ENCODE measurements at regions not wholly inside any gene's neighbourhood (a gene's known extent, or its start where the extent isn't known, plus 50 kb on each side); places are given as distances from the start of the nearest gene placed in this dataset.

DNA sequence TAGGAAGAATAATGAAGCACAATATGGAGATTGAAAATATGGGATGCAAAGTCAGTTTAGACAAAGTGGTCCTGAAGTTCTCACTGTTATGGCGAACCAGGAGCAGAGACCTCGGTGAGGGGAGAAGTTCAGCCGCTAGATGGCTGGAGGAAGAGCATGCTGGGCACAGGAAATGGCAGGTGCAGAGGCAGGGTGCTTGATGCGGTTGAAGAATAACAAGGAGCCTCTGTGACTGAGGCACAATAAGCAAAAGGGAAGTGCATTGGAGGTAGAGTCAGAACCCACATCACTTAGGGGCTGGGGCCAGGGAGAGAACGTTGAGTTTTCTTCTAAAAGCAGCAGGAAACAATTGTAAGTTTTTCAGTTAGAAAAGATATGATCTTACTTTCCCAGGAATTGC is 1725.2 kb downstream of the EFNB2 start:
- intact Hi-C loops (cut with DNase I) = no loop called here
- Histone ChIP-seq H3K36me3 (no peaks in the 10 kb centered on the region), H3K9me3 (no peaks in the 10 kb centered on the region), H3K27ac (replicated peaks in 1 of 4) (no peak overlapping the region), H3K4me3 (no peak overlapping the region), H3K4me1 (no peaks in the 10 kb centered on the region), H3K27me3 (no peaks in the 10 kb centered on the region)
- WGBS = 78% methylated on average over 5 of the region's 5 CpGs
- TF ChIP-seq POLR2AphosphoS5 (IDR thresholded peaks at IDR 0.05) = no peak
- no peak for TF ChIP-seq EP300 (IDR thresholded peaks at IDR 0.05)
- DNase-seq (ENCODE audit: extremely low spot score) = no peak

DNA sequence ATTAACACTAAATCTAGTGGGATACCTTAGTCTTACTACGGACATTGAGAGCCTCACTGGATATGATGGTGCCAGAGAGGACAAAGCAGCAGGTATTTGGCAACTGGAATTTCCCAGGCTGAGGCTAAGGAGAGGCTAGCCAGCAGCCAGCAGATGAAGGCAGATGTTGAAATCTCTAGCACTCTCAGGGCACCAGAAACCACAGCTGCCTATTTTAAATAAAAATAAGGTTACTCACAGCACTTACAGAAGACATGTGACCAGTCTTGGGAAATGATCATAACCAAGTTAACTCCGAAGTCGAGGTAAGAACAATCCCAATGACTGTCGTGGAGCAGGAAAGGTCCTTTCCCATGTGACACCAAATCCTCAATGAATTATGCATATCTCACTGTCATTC is 1726.0 kb downstream of the EFNB2 start:
- H3K9me3 ChIP-seq = no peaks in the 10 kb centered on the region
- no peak overlapping the region for H3K4me3 ChIP-seq
- TF ChIP-seq CTCF (IDR thresholded peaks at IDR 0.05) (no peak), POLR2A (IDR thresholded peaks at IDR 0.05; ENCODE audit: low read depth) (no peak), POLR2AphosphoS5 (IDR thresholded peaks at IDR 0.05) (no peak), EP300 (IDR thresholded peaks at IDR 0.05) (no peak)
- no peak for DNase-seq (ENCODE audit: extremely low spot score)
- H3K27ac ChIP-seq (replicated peaks in 1 of 4) = no peak overlapping the region
- WGBS = 65% methylated on average over 4 of the region's 4 CpGs
- H3K27me3 ChIP-seq = no peaks in the 10 kb centered on the region
- no peaks in the 10 kb centered on the region for H3K4me1 ChIP-seq
- H3K36me3 ChIP-seq = no peaks in the 10 kb centered on the region
- intact Hi-C loops (cut with DNase I) = no loop called here

DNA sequence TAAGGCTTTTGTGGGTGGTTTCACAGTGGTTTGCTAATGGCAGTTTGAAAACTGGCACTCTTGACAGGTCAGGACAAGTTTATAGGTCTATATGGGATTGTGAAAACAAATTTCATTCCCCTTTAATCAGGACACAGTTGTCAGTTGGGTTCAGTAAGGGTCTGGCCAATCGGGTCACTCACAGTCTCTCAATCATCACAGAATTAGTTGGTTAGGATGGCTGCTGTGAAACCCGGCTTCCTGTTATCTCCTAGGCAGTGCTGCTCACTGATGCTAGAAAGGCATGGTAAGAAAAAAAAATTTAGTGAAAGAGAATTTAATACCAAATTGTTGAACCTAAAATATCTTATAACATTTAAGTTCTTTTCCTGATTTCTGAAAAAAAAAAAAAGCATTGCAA is 1730.1 kb downstream of the EFNB2 start:
- TF ChIP-seq POLR2AphosphoS5 (IDR thresholded peaks at IDR 0.05) = no peak
- WGBS = 68% methylated on average over 2 of the region's 2 CpGs
- Histone ChIP-seq H3K27me3 (no peaks in the 10 kb centered on the region), H3K4me3 (no peak overlapping the region), H3K36me3 (no peaks in the 10 kb centered on the region), H3K4me1 (no peaks in the 10 kb centered on the region), H3K9me3 (no peaks in the 10 kb centered on the region), H3K27ac (replicated peaks in 1 of 4) (no peak overlapping the region)
- no peak for DNase-seq (ENCODE audit: extremely low spot score)
- intact Hi-C loops (cut with DNase I) = no loop called here

DNA sequence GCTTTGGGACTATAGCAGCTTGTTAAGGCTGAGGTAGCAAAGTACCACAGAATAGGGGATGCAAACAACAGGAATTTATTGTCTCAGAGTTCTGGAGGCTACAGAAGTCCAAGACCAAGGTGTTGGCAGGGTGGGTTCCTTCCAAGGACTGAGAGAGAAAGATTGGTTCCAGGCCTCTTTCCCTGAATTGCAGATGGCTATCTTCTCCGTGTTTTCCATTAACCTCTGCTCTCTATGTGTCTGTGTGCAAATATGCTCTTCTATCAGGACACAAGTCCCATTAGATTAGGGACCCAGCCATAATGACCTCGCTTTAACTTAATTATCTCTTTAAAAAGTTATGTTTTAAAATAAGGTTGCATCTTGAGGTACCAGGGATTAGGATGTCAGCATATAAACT is 1732.9 kb upstream of the SLC10A2 start:
- no peaks in the 10 kb centered on the region for H3K9me3 ChIP-seq
- no peak overlapping the region for H3K4me3 ChIP-seq
- H3K4me1 ChIP-seq = no peaks in the 10 kb centered on the region
- no peaks in the 10 kb centered on the region for H3K27me3 ChIP-seq
- intact Hi-C loops (cut with DNase I) = no loop called here
- DNase-seq (ENCODE audit: extremely low spot score) = no peak
- TF ChIP-seq EP300 (IDR thresholded peaks at IDR 0.05) = no peak
- no peak for TF ChIP-seq CTCF (IDR thresholded peaks at IDR 0.05)
- no peak for TF ChIP-seq POLR2AphosphoS5 (IDR thresholded peaks at IDR 0.05)
- no peak for TF ChIP-seq POLR2A (IDR thresholded peaks at IDR 0.05; ENCODE audit: low read depth)
- H3K36me3 ChIP-seq = no peaks in the 10 kb centered on the region
- WGBS = 75% methylated on average over 2 of the region's 2 CpGs
- H3K27ac ChIP-seq (replicated peaks in 1 of 4) = no peak overlapping the region

DNA sequence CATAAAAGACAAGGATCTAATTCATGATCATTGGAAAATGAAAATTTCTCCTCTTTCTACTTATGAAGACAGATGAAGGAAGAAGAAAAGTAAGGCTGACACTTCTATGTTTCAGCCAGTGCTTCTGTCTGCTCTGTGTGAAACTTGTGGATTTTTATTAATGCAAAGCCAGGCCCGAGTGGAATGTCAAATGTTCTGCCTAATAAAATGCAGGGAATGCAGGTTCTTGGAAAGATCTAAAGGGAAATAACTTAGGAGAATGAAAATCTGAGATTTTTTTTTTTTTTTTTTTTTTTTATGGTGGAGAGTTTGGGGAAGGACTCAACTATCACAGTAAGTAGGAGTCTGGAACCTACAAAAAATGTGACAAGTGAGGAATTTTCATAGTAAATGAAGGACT is 1732.3 kb upstream of the SLC10A2 start:
- no peaks in the 10 kb centered on the region for H3K36me3 ChIP-seq
- no peak for DNase-seq (ENCODE audit: extremely low spot score)
- no peaks in the 10 kb centered on the region for H3K4me1 ChIP-seq
- no peak overlapping the region for H3K4me3 ChIP-seq
- no peaks in the 10 kb centered on the region for H3K27me3 ChIP-seq
- 36% methylated on average over 1 of the region's 1 CpG for WGBS
- H3K27ac ChIP-seq (replicated peaks in 1 of 4) = no peak overlapping the region
- intact Hi-C loops (cut with DNase I) = no loop called here
- no peak for TF ChIP-seq POLR2A (IDR thresholded peaks at IDR 0.05; ENCODE audit: low read depth)
- TF ChIP-seq EP300 (IDR thresholded peaks at IDR 0.05) = no peak
- TF ChIP-seq POLR2AphosphoS5 (IDR thresholded peaks at IDR 0.05) = no peak
- TF ChIP-seq CTCF (IDR thresholded peaks at IDR 0.05) = no peak
- no peaks in the 10 kb centered on the region for H3K9me3 ChIP-seq

GRCh38 chr13:104796581-104796980 is 1730.4 kb upstream of the SLC10A2 start:
- no peak for DNase-seq (ENCODE audit: extremely low spot score)
- 87% methylated on average over 2 of the region's 2 CpGs for WGBS
- no peaks in the 10 kb centered on the region for H3K9me3 ChIP-seq
- TF ChIP-seq POLR2AphosphoS5 (IDR thresholded peaks at IDR 0.05) (no peak), EP300 (IDR thresholded peaks at IDR 0.05) (no peak), POLR2A (IDR thresholded peaks at IDR 0.05; ENCODE audit: low read depth) (no peak), CTCF (IDR thresholded peaks at IDR 0.05) (no peak)
- H3K27ac ChIP-seq (replicated peaks in 1 of 4) = no peak overlapping the region
- no peaks in the 10 kb centered on the region for H3K4me1 ChIP-seq
- no peaks in the 10 kb centered on the region for H3K36me3 ChIP-seq
- H3K27me3 ChIP-seq = no peaks in the 10 kb centered on the region
- intact Hi-C loops (cut with DNase I) = no loop called here
- no peak overlapping the region for H3K4me3 ChIP-seq

Data from esophagus muscularis mucosa (tissue), 4 donors.